Stimulated activated CD4-positive, alpha-beta T cell treated with anti-CD3 and anti-CD28 coated beads, TNF-alpha, amount 100 ng/mL, for 4 hours (primary cell): ENCODE measurements at regions not wholly inside any gene's neighbourhood (a gene's known extent, or its start where the extent isn't known, plus 50 kb on each side); places are given as distances from the start of the nearest gene placed in this dataset.

Experiments used
- DNase-seq, 3 experiments: peaks; one replicate each; pipeline ENCODE4 v3.0.0-alpha.2; 2020; ENCODE audit warnings: low read depth in 3 of 3

DNA sequence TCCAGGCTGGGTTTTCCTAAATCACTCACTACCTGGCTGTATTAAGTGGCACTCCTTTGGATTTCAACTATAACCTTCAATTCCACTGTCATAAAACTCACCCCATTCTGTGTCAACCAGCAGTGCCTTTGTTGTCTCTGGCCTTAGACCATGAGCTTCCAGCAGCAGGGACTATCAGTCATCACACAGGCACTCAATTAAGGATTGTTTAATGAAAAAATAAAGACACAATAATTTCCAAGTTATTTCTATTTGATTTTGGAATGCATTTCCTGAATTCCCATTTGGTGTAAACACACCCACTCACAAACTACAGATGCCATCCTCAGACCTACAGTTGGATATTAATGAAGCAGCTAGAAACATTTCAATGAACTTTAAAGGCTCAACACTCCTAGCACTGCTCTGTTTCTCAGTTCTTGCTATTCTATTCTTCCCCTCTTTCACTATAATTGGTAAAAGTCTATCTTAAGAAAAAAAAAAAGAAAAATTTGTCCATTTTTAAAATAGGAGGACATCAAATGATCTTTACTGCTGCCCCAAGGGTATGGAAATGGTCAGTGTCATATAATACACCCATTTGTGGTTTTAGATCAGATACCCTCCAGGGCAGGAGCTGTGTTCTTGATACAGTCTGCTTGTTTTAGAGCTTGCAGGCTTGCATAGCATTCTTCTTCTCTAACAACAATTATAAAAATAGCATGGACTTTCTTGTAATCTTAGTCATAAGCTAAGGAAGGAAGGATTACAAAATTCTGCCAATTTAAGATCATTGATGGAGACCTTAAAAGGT is 156.4 kb downstream of the PTGER3 start:
- DNase-seq = no peak

DNA sequence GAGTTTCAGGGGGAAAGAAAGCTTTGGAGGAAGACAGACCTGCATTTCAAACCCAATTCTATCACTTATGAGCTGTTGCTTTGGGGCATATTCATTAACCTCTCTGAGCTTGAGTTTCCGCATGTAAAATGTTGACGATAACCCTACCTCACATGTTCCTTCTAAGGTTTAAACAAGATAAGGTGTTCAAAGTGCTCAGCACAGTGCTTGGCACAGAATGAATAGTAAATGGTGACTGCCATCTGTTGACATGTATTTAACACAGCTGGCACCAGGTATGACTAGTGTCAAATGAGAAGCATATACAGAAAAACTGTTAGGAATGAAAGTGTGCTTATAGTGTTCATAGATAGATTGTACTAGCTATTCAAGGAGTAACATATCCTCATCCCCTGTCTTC is 155.5 kb downstream of the PTGER3 start:
- no peak for DNase-seq

DNA sequence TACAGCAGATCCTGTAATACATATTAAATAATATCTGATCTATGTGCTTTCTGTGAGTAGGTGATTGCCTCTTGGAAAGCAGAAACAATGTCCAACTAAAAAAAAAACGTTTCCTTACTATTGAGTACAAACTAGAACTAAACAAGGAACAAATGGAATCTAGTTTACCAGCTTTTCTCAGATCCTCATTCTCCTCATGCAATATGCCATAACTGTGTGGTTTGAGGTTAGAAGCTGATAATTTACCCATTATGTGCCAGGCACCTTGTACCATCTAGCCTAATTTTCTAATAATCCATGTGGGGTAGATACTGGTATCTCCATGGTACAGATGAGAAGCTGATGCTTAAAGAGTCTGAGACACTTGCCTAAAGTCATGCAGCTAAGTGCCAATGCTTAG is 154.7 kb downstream of the PTGER3 start:
- no peak for DNase-seq

DNA sequence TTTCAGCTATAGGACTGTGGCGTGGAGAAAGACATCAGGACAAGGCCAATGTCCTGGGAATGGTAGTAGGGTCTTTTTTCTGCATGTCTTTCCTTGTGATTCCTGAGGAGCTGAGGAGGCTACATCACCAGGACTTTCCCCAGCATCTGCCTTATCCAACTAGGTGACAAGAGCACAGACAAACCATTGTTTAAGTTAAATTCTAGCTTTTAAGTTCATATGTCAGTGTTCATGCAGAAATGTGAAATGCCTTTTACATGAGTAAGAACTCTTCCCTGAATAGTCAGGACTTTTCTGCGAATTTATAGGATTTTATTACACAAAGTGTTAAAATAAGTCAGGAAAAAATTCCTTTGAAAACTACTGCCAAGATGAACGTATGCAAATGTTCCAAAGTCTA is 154.2 kb downstream of the PTGER3 start:
- DNase-seq = no peak

DNA sequence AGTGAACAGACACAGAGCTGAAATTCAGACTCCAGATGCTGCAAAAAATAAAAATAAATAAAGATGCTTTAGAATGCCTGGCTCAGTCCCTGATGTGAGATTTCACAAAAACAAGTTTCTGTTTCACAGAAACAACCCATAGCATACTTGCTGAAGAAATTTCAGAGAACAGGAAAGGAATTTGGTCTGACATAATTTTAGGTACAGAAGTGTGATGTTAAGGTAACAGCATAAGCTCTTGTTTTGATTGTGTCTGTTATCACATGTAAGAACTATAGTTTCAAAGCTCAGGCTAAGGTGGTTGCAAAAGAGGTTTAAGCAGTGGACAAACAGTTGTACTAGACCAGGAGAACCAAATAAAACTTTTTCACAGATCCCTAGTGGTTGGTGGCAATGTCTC is 152.1 kb downstream of the PTGER3 start:
- DNase-seq = no peak

DNA sequence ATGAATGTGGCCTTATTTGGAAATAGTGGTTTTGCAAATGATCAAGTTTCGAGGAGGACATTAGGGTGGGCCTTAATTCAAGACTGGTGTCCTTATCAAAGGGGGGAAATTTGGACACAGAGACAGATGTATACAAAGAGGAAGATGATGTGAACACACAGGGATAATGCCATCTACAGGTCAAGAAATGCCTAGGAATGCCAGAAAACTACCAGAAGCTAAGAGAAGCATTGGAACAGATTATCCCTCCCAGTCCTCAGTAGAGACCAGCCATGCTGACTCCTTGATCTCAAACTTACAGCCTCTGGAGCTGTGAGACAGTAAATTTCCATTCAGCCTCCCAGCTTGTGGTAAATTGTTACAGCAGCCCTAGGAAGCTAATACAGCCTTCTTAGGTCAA is 151.4 kb downstream of the PTGER3 start:
- no peak for DNase-seq

DNA sequence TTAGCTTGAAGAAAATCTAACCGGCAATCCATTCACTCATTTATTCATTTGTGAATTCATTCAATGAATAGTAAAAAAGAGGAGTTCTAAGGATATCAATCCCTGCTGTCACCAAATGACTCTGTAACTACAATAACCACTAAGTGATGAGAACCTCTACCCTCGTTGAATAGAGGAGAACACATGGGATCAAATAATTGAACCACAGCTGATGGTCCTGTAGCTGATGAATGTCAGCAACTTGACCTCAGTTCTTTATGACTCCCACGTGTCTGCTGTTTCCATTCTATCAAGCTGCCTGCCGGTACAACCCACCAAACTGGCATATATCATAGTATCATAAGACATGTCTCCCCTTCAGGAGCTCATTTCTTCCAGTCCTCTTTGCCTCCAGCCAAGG is 150.3 kb downstream of the PTGER3 start:
- no peak for DNase-seq

DNA sequence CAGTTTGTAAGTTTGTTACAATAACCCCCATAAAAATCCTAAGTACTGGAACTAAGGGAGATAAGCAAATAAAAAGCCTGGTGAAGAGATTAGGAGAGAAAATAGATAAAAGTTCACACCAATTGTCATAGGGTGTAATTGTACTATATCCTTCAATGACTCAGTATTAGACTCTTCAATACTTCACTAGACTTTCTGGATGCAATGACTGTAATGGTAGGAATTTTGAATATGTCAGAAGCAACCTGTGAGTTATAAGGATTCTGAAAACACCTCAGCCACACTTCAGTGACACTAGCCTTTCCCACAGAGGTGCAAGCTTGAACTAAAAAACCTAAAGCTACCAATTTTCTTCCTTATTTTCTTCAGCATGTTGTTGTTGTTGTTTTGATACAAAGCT is 147.9 kb downstream of the PTGER3 start:
- DNase-seq = no peak

DNA sequence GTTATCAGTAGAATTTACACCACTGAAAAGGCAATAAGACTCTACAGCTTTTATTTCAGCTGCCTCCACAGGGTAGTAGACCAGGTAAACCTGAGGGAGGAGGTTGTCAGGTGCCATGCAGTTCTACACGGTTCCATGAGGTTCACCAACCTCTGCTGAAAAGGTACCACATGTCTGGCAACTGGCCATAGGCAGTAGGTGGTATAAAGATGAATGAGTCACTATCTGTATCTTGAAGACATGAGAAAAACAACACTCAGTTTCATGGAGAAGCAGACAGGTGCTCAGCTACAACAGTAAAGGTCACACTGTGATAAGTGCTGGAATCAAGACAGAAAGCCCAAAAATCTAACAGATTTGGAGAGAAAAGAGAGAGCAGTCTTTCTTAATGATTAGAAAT is 145.4 kb downstream of the PTGER3 start:
- DNase-seq = no peak

DNA sequence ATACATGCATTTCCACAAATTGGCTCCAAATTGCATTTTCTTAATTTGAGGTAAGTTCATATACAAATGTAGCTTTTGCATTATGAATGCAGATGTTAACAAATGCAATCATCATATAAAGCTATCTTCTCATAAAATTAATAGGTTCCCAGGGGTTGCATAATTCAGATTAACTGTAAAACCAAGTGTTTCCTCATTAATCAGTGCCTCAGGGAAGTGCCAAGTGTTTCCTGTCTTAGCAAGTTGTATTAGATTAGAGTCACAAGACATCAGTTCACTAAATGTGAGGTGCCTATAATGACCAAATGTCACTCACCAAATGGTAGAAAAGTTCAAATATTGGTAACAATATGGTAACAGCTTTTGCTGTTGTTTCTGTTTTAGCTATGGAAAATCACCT is 140.8 kb downstream of the PTGER3 start:
- DNase-seq = no peak

DNA sequence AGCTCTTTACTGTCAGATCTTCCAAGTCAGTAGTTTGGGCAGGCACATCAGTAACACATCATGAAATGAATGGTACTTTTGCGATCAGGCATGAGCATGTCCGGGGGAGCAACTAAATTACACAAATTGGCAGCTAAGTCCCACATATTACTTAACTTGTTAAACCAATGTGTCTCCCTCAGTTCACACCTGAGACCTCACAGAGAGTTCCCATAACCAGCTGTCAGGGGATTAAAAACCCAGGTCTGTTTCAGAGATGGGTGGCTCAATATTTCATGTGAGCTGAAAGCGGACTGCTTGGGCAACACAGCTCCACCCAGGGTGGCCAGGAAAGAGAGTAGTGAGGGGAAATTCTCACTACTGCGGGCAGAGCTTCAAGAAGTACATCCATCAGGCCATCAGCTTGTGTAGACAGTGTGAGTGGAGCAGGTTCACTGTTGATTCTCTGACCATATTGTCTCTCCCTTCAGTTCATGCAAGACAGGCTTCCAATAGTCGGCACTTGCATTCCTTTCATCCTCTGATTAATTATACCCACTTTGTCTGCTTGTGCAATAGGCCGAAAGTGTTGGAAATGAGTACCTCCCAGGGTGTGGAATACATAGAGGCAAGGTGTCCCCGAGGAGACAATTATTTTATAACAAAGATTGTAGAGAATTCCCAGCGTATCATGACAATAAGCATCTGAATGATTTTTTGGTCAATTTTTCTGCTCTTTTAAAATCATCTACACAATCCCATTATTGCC is 139.9 kb downstream of the PTGER3 start:
- no peak for DNase-seq

DNA sequence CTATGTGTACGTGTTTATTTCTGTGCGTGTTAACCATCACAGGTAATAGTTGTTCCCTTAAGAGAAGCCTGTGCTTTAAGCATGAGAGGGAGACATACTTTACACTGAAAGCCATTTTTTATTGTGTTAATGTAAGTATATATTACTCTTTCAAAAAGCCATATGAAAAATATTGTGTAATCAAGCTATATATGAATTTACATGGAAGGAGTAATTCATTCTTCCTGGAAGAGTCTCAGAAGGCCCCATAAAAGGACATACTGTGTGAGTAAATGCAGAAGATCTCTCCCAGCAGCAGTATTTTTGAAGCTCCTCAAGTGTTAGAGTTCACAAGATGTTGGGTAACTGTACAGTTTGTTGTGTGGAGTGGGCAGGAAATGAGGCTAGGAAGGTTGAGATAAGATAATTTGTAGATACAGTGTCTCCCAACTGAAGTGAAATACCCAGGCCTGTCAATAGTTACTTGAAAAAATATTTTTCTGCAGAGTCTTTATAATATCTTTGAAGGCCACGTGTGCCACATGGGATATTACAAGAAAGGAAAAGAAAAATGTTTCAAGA is 138.3 kb downstream of the PTGER3 start:
- DNase-seq = no peak

DNA sequence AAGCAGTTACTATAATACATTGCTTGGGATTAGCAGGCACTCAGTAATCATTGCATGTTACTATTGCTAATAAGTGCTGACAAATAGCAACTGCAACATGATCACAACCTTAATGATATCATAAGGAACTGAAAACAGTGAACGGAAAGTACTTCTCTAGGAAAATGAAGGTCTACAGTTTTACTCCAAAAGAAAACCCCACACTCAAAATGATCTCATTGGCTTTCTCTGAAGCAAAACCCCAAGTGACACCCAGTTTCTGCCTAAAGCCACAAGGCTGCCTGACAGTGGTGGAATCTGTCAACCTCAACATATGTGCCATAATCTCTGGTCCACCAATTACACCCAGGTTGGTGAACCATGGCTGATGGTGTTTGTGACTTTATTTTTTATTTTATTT is 137.6 kb downstream of the PTGER3 start:
- no peak for DNase-seq

DNA sequence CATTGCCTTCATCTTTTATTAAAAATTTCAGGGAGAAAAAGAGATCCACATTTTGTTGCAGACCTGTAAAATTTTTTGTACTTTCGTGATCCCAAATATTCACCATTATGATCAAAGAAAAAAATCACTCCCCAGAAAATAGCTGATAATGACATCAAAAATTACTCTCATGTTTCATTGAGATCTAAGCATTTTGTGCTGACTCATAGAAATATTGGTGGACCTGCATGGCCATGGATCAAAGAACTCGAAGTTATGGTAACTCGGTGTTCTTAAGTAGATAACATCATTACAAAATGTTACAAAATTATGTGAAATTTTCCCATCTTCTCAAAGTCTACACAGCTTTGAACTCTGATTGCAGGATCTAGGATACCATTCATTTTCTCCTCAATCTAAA is 135.8 kb downstream of the PTGER3 start:
- DNase-seq = no peak

DNA sequence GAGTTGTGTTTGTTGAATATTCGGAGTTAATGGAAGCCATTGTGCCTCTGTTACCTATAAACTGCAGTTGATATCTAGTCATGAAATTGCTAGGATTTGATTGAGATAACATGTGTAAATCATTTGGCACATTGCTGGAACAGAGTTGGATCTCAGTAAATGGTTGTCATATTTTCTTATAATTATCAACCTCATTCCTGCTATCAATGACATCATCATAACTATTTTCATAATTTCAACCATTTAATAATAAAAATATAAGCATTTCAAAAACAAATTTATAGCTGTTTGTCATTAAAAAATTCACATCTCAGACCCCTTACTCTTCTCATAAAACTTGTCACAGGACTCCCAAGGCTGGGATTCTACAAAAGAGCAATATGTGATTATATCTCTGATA is 133.4 kb downstream of the PTGER3 start:
- DNase-seq = no peak

DNA sequence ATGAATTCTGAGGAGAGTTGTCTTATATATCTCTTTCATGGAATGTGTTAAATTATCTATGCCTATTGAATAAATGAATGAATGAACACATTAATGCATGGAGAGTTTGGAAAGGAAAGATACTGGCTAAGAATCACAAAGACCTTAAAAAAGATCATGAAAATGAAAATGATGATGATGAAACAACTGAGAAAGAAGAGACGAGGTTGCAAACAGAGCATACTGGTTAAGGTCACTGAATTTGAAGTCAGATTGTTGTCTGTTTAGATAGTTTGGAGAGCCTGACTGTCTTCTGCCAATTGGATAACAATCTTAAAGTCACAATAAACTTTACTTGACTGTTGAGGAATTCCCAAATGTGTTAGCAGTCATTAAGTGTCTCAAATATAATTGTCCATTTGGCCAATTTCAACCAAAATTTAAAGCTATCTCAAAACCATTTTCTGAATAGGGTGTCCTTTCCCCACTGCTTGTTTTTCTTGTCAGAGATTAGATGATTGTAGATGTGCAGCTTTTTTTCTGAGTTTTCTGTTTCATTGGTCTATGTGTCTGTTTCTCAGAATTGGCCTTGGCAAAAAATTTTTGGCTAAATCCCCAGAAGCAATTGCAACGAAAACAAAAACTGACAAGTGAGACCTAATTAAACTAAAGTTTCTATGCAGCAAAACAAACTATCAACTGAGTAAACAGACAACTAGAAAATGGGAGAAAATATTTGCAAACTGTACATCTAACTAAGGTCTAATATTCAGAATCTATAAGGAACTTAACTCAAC is 132.2 kb downstream of the PTGER3 start:
- no peak for DNase-seq

DNA sequence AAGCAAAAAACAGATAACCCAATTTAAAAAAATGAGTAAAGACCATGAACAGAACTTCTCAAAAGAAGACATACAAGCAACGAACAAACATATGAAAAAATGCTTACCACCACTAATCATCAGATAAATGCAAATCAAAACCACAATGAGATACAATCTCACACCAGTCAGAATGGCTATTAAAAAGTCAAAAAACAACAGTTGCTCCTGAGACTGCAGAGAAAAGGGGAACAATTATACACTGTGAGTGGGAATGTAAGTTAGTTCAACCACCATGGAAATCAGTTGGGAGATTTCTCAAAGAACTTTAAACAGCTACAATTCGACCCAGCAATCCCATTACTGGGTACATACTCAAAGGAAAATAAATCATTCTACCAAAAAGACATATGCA is 131.6 kb downstream of the PTGER3 start:
- DNase-seq = no peak

DNA sequence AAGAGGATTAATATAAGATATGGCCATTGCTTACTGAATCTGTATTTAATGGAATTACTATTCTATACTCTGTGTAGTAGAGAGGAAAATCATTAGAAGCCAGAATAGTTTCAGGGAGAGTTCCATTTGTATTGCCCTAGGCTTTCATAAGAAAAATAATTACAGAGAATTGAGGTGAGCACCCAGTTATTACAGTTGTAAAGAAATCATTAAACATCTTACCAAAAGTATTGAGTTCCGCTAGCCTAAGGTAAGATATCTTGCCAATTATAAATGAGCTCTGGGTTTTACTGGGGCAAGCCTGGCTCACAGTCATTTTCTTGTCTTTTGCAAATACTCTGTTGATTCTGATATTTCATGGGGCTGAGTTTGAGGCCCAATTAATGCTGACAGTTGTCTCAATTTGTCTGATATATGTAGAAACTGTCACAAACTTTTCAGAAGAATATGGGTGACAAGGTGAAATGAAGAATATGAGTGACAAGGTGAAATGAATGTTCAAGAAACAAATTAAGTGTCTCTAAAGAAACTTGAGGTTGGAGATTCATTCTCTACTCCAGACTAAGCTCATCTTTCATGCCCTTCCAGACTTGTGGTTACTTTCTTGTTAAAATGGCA is 127.8 kb downstream of the PTGER3 start:
- no peak for DNase-seq
